ENCODE measurements at regions not wholly inside any gene's neighbourhood (a gene's known extent, or its start where the extent isn't known, plus 50 kb on each side); places are given as distances from the start of the nearest gene placed in this dataset.

DNA sequence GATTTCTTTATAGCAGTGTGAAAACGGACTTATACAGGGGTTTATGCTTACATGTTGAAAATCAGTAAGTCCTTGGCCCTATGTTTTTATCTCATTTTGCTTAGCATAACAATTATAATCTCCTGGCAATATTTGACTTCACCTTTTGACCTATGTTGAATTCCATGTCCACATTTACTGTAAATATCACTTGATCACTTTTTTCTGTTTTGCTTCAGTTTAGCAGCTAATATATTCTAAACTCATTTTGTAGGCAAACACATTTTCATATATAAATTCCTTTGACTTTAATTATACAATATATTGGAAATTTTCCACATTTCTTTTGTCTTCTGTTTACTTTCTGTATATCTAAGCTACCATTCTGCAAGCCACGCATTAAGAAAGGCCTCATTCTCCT is 674.0 kb downstream of the MAT2B start:
- DNase-seq (ENCODE audit: low read depth in 2 of 3, low spot score in 2 of 3), result no peak

DNA sequence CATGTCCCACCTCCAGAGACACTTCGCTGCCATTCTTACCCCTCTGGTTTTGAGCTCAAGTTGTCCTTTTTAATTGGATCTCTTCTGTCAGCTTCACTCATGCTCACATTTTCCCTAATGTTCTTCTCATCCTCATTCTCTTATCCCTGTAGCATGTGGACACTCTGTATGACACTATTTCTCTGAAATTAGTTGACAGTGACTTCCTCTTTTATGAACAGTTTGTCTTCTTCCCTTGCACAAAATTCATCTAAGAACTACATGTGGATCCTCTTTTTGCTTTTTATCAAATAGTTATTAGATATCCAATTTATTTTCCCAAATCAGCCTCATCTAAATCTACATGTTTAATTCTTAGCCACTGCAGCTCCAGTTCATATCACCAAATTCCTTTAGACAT is 676.2 kb downstream of the MAT2B start:
- no peak for DNase-seq (ENCODE audit: low read depth in 2 of 3, low spot score in 2 of 3)

DNA sequence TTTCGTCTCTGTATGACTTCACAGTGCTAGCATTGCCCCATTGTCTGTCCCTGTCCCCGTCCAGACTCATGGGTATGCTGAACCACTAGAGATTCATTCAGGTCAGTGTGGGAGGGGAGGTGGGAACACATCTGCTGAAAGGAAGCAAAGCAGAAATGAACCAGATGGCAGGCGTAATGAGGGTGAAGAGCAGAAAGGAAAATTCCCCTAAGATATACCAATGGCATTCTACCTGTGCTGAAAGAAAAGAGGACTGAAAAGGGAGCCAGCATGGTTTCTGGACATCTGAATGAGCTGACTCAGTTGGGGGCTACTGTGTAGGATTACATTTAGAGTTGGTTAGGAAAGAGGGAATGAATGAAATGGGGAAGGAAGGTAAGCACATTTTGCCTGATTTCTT is 678.7 kb downstream of the MAT2B start:
- no peak for DNase-seq (ENCODE audit: low read depth in 2 of 3, low spot score in 2 of 3)

DNA sequence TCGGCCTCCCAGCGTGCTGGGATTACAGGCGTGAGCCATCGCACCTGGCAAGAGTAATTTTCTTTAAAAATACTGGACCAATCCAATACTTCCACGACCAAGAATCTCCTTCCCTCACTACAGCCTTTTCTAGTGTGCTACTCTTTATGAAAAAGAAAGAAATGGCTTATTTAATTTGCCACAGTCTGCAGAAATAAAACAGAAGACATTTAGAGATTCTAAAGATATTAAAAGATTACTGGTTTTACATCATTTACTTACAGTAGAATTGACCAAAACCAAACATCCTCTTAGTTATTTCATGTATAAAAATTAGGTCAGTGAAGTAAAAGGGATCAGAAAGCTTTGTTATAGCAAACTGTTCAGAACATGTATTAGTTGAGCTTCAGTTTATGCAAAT is 679.6 kb downstream of the MAT2B start:
- no peak for DNase-seq (ENCODE audit: low read depth in 2 of 3, low spot score in 2 of 3)

DNA sequence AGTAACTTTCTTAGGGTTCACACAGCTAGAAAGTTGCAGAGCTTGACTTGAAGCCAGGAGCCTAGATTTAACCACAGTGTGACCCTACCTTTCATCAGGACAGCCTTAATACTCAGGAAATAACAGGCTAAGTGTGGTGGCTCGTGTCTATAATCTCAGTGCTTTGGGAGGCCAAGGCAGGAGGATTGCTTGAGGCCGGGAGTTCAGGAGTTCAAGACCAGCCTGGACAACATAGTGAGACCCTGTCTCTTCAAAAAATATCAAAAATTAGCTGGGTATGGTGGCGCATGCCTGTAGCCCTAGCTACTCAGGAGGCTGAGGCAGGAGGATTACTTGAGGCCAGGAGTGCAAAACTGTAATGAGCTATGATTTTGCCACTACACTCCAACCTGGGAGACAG is 681.1 kb downstream of the MAT2B start:
- DNase-seq (ENCODE audit: low read depth in 2 of 3, low spot score in 2 of 3), result no peak

DNA sequence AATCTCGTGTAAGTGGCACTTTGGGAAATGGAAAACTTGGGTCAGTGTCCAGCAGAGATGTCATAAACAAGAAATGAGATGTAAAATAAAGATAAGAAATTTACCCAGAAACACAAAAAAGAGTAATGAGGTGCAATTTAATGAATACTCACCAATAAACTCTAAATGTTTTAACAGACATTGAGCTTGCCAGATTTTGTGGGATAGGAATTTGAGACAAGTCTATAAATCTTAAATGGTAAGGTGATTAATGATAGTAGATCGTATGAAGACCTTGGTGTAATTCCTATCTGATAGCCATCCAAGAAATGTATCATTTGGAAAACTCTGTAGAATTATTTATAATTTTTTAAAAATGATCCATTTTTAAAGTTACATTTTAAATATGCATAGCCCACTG is 682.4 kb downstream of the MAT2B start:
- DNase-seq (ENCODE audit: low read depth in 2 of 3, low spot score in 2 of 3), result no peak

DNA sequence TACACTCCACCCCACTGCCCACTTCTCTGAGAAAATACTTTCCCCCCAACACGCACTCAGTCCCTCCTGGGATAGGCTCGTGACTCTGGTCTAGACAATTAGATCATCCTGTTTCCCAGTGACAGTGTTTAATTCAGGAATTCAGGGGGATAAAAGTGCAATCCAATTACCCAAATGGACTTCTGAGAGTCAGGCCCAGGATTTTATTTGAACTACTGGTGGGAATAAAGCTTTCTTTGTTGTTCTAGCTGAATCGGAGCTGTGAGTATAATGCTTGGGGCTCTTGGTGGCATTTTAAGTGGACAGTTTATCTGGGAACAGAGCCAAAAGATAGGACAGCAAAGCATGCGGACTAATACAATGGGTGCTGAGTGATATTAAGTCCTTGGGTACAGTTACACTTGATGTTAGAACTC is 683.3 kb downstream of the MAT2B start:
- no peak for DNase-seq (ENCODE audit: low read depth in 2 of 3, low spot score in 2 of 3)

DNA sequence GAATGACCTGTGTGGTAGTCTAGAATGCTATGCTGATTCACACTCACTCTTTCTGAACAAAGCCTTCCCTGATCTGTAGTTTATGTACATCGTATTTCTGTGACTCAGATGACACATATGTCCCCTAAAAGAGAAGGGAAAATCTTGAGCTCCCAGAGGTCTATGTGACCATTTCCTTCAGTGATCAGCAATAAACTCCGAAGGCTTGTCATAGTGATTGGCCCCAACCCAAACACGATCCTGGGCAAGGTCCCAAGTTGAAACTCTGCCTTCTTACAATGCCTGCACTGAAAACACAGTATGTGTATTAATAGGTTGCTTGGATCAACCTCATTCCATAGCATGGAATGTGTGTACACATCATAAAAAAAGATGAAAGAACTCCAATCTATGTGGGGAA is 685.8 kb downstream of the MAT2B start:
- DNase-seq (ENCODE audit: low read depth in 2 of 3, low spot score in 2 of 3), result no peak

DNA sequence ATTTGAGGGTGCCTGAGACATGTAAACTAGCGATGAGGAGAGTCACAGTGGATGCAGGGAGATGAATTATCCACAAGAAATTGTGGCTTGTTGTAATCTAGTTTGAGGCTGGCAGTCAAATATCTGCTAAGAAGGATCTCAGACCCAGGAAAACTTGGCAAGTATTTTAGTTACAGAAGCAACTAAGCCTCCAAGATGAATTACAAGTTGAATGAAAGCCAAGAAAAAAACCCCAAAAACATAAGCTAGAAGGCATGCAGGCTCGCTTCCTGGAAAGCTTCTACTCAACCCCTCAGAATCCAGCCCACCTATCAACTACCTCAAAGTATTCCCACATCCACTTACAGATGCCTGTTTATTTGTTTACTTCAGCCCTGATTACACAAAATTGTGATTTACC is 696.9 kb downstream of the MAT2B start:
- DNase-seq (ENCODE audit: low read depth in 2 of 3, low spot score in 2 of 3), result no peak

DNA sequence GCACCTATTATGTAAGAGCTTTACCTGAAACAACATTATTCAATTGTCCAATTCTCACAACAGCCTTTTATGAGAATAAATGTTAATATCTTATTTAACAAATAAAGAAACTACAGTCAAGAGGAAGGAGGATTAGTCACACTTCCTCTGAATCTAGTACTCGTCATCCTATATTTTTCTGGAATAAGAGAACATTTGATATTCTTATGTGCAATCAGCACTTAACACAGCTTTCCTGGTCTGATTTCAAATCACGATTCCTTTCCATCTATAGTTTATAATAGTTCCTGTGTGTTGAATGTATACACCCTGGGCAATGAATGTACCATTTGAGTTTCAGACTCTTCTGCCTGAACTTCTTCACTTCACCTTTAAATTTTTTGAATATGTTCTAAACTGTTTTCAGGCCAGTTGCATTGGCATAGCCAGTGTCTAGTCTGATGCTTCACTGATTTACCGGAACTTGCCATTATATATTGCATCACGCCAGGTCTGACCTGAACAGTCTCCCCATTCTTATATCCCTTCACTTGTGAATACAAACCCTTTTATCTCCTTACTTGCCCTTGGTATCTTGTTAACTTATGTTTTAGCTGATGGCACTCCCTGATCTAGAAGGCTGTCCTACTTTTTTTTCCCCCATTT is 698.3 kb downstream of the MAT2B start:
- DNase-seq (ENCODE audit: low read depth in 2 of 3, low spot score in 2 of 3), result no peak

DNA sequence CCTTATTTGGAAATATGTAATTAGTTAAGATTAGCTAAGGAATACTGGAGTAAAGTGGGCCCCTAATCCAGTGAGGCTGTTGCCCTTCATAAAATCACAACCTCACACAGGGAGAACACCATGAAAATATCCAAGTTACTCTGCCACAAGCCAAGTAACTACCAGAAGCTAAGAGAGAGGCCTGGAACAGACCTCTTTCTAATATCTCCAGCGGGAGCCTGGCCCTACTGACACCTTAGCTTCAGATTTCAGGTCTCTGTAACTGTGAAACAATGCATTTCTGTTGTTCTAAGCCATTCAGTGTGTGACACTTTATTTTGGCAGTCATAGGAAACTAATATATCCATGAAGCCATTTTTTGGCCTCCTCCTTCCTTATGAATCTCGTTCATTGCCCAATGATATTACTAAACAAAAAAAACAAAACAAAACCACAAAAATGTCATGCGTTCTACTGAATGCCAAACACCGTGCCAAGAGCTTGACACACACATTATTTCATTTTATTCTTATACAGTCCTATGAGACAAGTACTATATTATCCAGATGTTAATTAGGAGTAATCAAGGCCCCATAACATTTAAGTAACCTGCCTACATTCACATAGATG is 699.0 kb downstream of the MAT2B start:
- DNase-seq (ENCODE audit: low read depth in 2 of 3, low spot score in 2 of 3), result no peak

DNA sequence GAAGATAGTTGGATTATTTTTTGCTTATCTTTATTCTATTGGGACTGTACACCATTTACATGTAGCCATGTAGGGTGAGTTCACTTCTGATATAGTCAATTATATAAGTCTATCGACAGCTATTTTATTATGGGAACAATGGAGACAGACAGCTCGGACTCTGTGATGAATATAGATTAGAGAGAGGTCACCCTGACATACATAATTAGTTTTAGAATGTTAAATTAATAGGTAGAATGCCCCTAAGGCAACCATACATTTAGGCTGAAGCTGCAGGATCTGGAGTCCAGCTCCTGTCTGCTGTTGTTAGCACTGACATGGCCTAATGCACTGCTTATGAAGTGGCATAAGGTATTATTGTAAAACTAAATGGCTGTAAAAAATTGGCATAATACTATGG is 700.8 kb downstream of the MAT2B start:
- no peak for DNase-seq (ENCODE audit: low read depth in 2 of 3, low spot score in 2 of 3)

DNA sequence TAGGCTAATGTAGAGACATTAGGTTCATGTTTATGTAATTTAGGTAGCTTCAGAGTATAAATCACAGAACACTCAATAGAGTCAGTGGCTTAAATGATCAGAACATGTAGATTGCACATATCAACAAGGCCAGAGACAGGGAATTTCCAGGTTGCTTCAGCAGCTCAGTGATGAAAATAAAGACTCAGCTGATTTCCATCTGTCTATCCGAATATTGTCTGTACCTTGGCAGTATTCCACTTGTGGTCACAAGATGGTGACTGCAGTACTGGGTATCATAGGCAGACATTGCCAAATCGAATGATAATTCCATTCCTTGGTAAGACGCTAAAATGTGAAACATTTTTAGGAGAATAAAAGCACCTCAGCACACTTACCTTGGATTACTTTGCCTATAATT is 702.2 kb downstream of the MAT2B start:
- no peak for DNase-seq (ENCODE audit: low read depth in 2 of 3, low spot score in 2 of 3)

DNA sequence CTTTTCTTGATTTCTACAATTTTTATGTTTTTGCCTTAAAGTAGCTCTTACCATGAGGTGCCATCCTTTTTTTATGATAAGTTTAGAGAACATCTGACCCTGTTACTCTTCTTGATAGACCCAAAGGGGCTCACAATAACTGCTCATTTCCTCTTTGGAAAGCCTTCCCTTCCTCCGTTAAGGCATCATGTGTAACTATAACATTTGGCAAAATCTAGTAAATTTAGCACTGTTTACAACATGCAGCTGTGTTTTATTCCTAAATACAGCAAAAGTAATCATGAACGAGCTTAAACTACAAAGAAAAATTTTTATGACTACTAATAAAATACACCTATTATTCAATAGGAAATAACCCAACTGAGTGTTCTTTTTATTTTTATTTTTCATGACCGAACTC is 705.1 kb downstream of the MAT2B start:
- DNase-seq (ENCODE audit: low read depth in 2 of 3, low spot score in 2 of 3), result no peak

DNA sequence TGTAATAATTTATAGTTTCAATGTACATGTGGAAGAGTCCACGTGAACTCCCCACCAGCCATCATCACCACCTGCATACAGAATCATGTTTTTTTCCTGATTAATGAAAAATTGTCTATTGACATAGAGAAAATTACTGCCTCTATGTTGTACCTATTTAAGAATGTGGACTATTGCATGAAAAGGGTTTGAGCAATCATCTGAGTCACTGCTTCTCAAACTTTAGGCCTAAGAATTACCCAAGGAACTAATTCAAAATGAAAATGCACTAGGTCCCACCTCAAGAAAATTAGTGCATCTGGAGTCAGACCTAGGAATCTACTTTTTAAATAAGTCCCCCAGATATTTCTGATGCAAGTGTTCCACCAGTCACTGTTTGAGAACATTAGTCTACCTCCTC is 709.3 kb downstream of the MAT2B start:
- no peak for DNase-seq (ENCODE audit: low read depth in 2 of 3, low spot score in 2 of 3)

DNA sequence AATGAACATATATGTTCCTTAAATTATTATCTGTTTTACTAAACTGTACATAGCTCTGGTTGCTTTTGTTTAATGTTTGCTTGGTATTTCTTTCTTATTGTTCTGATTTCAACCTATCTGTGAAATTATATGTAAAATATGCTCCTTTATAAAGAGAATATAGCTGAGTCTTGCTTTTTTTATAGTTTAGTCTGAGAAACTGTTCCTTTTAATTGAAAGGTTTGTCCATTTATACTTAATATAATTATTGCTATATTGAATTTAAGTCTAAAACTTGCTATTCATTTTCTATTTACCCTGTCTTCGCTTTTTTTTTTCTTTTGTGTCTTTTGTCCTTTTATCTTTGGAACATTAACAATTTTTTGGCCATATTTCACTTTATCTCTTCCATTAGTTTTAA is 712.0 kb downstream of the MAT2B start:
- DNase-seq (ENCODE audit: low read depth in 2 of 3, low spot score in 2 of 3), result no peak

DNA sequence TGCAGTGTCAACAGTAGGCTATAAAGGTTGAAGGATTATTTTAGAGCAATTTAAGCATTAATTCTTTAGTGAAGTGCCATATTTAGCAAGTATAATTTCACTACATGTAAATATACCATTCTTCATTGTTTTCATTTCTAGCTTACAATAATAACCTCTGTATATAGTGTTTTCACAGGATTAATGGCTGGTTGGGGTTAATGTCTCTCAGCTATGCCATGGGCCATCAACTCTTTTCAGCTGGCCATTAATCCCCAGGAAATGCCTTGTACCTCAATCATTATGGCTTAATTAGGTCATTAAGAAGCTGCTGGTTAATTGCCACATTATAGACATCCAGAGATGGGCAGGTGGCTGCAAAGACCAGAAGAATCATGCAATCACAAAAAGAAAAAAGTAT is 715.1 kb downstream of the MAT2B start:
- no peak for DNase-seq (ENCODE audit: low read depth in 2 of 3, low spot score in 2 of 3)

DNA sequence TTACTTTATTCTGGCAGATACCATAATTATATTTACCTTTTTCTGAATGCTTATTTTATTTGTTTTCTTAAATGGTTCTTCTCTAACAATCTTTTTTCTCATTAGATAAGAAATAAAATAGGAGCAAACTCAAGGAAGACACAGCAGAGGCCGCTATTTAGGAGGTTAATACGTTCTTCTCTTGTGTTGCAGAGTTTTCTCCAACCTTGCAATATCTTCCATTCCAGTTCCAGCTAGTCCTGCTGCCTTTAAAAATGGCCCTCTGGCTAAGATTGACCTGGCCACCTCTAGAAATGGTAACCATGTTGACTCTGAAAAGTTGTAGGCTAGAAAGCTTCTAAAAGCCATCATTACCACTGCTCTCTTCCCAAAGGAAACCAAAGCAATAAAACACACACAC is 718.8 kb downstream of the MAT2B start:
- DNase-seq (ENCODE audit: low read depth in 2 of 3, low spot score in 2 of 3), result no peak

DNA sequence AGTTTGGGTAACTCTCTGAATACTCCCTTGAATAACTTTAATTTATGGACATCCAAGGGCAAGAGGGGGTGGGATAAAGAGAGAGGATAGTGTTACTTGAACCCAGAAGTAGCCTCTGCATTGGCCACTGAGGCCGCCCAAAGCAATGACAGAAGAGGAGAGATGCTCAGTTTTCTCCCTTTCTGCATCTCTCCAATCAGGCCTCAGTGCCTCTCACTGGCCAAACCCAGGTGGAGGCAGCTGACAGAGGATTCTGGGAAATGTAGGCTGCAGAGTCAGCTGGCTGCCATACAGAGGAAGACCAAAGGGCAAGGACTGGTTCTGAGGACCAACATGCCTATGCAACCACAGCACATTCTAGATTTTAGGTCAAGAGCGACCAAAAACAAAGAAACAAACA is 719.4 kb downstream of the MAT2B start:
- no peak for DNase-seq (ENCODE audit: low read depth in 2 of 3, low spot score in 2 of 3)

DNA sequence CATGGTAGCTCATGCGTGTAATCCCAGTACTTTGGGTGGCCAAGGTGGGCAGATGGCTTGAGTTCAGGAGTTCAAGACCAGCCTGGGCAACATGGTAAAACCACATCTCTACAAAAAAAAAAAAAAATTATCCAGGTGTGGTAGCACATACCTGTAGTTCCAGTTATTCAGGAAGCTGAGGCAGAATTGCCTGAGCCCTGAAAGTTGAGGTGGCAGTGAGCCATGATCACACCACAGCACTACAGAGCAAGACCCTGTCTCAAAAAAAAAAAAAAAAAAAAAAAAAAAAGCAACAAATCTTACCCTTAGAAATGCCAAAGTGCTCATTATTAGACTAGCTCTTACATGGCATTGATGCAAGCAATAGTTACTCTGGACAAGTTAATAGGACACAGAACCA is 724.9 kb downstream of the MAT2B start:
- no peak for DNase-seq (ENCODE audit: low read depth in 2 of 3, low spot score in 2 of 3)

DNA sequence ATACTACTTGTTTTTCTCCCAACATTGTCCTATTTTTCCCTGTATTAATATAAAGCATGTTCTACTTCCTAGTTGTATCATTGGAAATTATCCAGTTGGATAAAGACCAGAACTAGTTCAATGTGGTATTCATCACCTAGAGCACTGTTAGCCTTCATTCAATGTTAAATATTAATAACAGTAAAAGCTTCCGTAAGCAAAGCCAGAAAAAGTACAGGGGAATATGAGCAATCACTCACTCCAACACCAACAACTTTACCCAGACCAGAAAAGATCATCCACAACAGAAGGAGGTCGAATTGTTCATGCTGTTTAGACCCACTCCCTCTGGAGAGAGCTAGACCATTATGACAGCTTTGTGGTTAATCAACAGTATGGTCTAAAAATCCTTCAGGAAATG is 728.4 kb downstream of the MAT2B start:
- DNase-seq (ENCODE audit: low read depth in 2 of 3, low spot score in 2 of 3), result no peak

DNA sequence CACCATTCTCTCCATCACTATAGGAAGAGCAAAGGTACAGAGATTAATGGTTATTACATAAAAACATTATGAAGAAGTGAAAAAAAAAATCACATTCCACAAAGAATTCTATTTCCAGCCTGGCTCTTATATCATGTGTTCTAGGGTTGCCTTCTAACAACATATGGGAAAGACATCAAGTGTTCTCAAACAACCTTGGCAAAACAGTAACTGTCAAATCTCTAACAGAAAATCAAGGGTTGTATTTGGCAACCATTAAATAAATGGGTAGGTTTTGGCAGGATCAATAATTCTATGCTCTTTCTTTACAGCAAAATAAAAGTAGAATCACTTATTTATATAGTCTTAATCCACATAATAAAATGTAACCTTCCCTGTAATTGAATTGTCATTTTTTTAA is 728.9 kb downstream of the MAT2B start:
- DNase-seq (ENCODE audit: low read depth in 2 of 3, low spot score in 2 of 3), result no peak

DNA sequence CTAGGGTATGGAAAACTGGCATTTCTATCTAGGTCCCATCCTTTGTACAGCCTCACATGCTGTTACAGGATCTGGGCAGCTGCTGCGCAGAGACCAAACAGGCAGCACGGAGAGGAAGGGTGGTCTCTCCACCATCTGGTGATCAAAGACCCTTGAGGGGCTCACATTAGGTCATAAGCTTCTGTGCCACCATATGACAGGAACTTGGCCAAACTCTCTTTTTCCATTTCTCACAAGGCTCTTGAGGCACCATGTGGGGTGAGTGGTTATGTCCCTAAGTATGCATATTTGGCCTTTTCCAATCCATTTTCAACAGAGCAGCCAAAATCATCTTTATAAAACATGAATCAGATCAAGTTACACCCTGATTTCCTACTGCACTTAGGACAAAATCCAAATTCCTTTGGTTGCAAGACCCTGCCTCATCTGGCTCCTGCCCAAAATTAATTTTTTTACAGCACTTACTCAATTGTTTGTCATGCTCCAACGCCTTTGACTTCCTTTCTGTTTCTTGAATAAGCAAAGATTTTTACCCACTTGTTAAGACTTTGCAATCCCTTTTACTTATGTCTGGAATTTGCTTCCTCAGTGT is 730.0 kb downstream of the MAT2B start:
- no peak for DNase-seq (ENCODE audit: low read depth in 2 of 3, low spot score in 2 of 3)

Data from hematopoietic multipotent progenitor cell (in vitro differentiated cells).